ENCODE measurements at regions not wholly inside any gene's neighbourhood (a gene's known extent, or its start where the extent isn't known, plus 50 kb on each side); places are given as distances from the start of the nearest gene placed in this dataset.

- H3K27ac ChIP-seq: no peak overlapping the region
- no peaks in the 10 kb centered on the region for H3K9me3 ChIP-seq
- H3K4me1 ChIP-seq: no peaks in the 10 kb centered on the region
- H3K4me3 ChIP-seq: no peak overlapping the region
- TF ChIP-seq, protein P1, sequence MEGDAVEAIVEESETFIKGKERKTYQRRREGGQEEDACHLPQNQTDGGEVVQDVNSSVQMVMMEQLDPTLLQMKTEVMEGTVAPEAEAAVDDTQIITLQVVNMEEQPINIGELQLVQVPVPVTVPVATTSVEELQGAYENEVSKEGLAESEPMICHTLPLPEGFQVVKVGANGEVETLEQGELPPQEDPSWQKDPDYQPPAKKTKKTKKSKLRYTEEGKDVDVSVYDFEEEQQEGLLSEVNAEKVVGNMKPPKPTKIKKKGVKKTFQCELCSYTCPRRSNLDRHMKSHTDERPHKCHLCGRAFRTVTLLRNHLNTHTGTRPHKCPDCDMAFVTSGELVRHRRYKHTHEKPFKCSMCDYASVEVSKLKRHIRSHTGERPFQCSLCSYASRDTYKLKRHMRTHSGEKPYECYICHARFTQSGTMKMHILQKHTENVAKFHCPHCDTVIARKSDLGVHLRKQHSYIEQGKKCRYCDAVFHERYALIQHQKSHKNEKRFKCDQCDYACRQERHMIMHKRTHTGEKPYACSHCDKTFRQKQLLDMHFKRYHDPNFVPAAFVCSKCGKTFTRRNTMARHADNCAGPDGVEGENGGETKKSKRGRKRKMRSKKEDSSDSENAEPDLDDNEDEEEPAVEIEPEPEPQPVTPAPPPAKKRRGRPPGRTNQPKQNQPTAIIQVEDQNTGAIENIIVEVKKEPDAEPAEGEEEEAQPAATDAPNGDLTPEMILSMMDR (IDR thresholded peaks at IDR 0.05): no peak
- intact Hi-C loops (cut with DNase I): no loop called here
- DNase-seq: no peak
- no peaks in the 10 kb centered on the region for H3K27me3 ChIP-seq (ENCODE audit: low read depth)
- H3K36me3 ChIP-seq: no peaks in the 10 kb centered on the region
- ATAC-seq: no peak
Observed at GRCh38 chr12:30263434-30263833, 432.2 kb downstream of the IPO8 start.

- intact Hi-C loops (cut with DNase I): no loop called here
- DNase-seq: no peak
- Histone ChIP-seq H3K4me3 (no peak overlapping the region), H3K9me3 (no peaks in the 10 kb centered on the region), H3K27ac (no peak overlapping the region), H3K27me3 (ENCODE audit: low read depth) (no peaks in the 10 kb centered on the region), H3K36me3 (no peaks in the 10 kb centered on the region), H3K4me1 (no peaks in the 10 kb centered on the region)
- TF ChIP-seq, protein P1 (IDR thresholded peaks at IDR 0.05): no peak
- ATAC-seq: no peak
Observed at GRCh38 chr12:30257618-30258017, 438.1 kb downstream of the IPO8 start.

GRCh38 chr12:30251546-30251945 lies 444.1 kb downstream of the IPO8 start:
- intact Hi-C loops (cut with DNase I): no loop called here
- DNase-seq (no peak), ATAC-seq (no peak)
- H3K4me3 ChIP-seq: no peak overlapping the region
- TF ChIP-seq, protein P1 (IDR thresholded peaks at IDR 0.05): no peak
- no peaks in the 10 kb centered on the region for H3K27me3 ChIP-seq (ENCODE audit: low read depth)
- H3K9me3 ChIP-seq: no peaks in the 10 kb centered on the region
- H3K36me3 ChIP-seq: no peaks in the 10 kb centered on the region
- no peak overlapping the region for H3K27ac ChIP-seq
- H3K4me1 ChIP-seq: no peaks in the 10 kb centered on the region

DNA sequence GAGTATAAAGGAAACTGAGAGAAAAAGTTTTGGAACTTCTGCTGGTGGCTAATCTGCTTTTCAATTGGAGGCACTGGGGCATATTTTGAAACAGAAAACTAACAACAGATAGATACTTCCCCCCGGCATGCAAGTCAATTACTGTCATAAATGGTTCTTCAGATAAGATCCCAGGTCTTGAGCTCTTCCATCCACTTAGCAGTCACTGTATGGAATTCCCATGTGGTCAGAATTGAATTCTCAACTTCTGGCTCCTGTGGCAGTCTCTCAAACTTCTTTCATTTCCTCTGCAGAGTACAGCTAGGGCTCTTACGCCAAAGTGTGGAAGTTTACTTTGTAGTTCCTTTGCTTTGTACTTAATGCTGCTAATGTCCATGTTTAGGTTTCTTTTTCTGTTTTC lies 452.2 kb downstream of the IPO8 start:
- H3K27me3 ChIP-seq (ENCODE audit: low read depth): no peaks in the 10 kb centered on the region
- no peaks in the 10 kb centered on the region for H3K36me3 ChIP-seq
- TF ChIP-seq, protein P1 (IDR thresholded peaks at IDR 0.05): no peak
- DNase-seq (no peak), ATAC-seq (no peak)
- no peak overlapping the region for H3K4me3 ChIP-seq
- no peak overlapping the region for H3K27ac ChIP-seq
- intact Hi-C loops (cut with DNase I): no loop called here
- H3K4me1 ChIP-seq: no peaks in the 10 kb centered on the region
- no peaks in the 10 kb centered on the region for H3K9me3 ChIP-seq

DNA sequence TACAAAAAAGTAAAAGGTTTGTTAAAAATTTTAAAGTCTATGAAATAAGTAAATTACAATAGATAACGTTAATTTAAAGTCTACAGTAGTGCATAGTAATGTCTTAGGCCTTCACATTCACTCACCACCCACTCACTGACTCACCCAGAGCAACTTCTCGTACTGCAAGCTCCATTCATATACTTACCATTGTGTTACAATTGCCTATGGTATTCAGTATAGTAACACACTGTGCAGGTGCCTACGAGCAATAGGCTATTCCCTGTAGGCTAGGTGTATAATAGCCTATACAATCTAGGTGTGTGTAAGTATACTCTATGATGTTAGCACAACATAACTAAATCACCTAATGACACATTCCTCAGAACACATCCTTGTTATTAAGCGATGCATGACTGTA lies 435.3 kb upstream of the TMTC1 start:
- intact Hi-C loops (cut with DNase I): no loop called here
- ATAC-seq: no peak

More for the DNA sequence above, 435.3 kb upstream of the TMTC1 start:
- Histone ChIP-seq H3K9me3 (no peaks in the 10 kb centered on the region), H3K4me1 (no peaks in the 10 kb centered on the region), H3K4me3 (no peak overlapping the region), H3K27me3 (ENCODE audit: low read depth) (no peaks in the 10 kb centered on the region), H3K27ac (no peak overlapping the region), H3K36me3 (no peaks in the 10 kb centered on the region)
- DNase-seq: no peak
- TF ChIP-seq, protein P1 (IDR thresholded peaks at IDR 0.05): no peak

All from lower lobe of right lung (tissue), 2 donors.